Gastroesophageal sphincter (tissue), 3 donors: ENCODE measurements at regions not wholly inside any gene's neighbourhood (a gene's known extent, or its start where the extent isn't known, plus 50 kb on each side); places are given as distances from the start of the nearest gene placed in this dataset.

ENCODE experiments used
- EP300 ChIP-seq: sonication (generic); formaldehyde crosslinking; IDR thresholded peaks from one replicate; pipeline ENCODE4 v1.6.1; 2017; ENCODE audit warnings: antibody characterized with exemption, mild to moderate bottlenecking
- POLR2A ChIP-seq, 2 donors: fragments of 450-650 bp; IDR thresholded peaks; one replicate each; pipeline ENCODE4 v1.6.1; 2017; ENCODE audit warnings: antibody characterized with exemption in 2 of 2, mild to moderate bottlenecking in 2 of 2, moderate library complexity in 1 of 2
- POLR2AphosphoS5 ChIP-seq: sonication (generic); formaldehyde crosslinking; IDR thresholded peaks from one replicate; pipeline ENCODE4 v1.6.1; 2017; ENCODE audit warnings: antibody characterized with exemption
- TF ChIP-seq, protein P1 (sequence below), 4 experiments: fragments of 200-600 bp in 2 of 4; fragments of 450-650 bp in 2 of 4; sonication (generic) in 1 of 4; IDR thresholded peaks; one replicate each; pipeline ENCODE4 v1.5.1; 2017 to 2019; ENCODE audit warnings: antibody characterized with exemption in 4 of 4, mild to moderate bottlenecking in 2 of 4, moderate library complexity in 2 of 4

DNA sequence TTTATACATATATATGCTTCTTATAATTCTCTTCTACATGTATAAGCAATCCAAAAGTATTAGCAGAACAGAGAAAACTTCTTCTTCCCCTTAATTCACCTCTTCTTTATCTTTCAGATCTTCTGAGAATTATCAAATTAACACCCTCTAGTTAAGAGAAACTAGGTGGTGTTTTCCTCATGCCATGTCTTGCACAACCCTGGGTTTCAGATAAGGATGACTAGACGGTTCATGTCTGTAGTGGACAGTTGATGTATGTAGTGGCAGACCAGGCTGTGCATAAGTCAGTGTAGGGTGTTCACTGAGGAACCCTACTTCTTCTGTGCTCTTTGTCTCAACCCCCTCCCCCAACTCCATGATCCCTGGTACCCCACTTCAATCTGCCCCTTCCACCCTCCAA is 187.3 kb downstream of the SAMD5 start:
- TF ChIP-seq, protein P1, sequence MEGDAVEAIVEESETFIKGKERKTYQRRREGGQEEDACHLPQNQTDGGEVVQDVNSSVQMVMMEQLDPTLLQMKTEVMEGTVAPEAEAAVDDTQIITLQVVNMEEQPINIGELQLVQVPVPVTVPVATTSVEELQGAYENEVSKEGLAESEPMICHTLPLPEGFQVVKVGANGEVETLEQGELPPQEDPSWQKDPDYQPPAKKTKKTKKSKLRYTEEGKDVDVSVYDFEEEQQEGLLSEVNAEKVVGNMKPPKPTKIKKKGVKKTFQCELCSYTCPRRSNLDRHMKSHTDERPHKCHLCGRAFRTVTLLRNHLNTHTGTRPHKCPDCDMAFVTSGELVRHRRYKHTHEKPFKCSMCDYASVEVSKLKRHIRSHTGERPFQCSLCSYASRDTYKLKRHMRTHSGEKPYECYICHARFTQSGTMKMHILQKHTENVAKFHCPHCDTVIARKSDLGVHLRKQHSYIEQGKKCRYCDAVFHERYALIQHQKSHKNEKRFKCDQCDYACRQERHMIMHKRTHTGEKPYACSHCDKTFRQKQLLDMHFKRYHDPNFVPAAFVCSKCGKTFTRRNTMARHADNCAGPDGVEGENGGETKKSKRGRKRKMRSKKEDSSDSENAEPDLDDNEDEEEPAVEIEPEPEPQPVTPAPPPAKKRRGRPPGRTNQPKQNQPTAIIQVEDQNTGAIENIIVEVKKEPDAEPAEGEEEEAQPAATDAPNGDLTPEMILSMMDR (IDR thresholded peaks at IDR 0.05) = no peak
- no peak for TF ChIP-seq POLR2AphosphoS5
- no peak for TF ChIP-seq EP300
- no peak for TF ChIP-seq POLR2A (IDR thresholded peaks at IDR 0.05)
